IMR-90 (cell line): ENCODE measurements at regions not wholly inside any gene's neighbourhood (a gene's known extent, or its start where the extent isn't known, plus 50 kb on each side); places are given as distances from the start of the nearest gene placed in this dataset.

Experiments
- ATAC-seq: fragments of 200-7000 bp; cut with Tn5 transposase; 2 replicates; pipeline ENCODE4 v1.9.1; 2020; ENCODE audit warnings: low read depth, mild to moderate bottlenecking, moderate library complexity
- BruUV-seq: library from RNA; stranded (reverse); fragments of 400-500 nt; replicated peaks from 2 replicates; lab custom pipeline; 2021; lab: Mats Ljungman, UMichigan
- CTCF ChIA-PET: fragments of 300-600 bp; formaldehyde crosslinking; extraction: SDS; loops from one replicate; lab custom pipeline; 2021; ENCODE audit warnings: antibody characterized with exemption; lab: Yijun Ruan, JAX
- POLR2A ChIA-PET: fragments of 300-600 bp; sonication (Branson Sonifier 250); formaldehyde crosslinking; loops from one replicate; lab custom pipeline; 2022; ENCODE audit warnings: antibody characterized with exemption; ENCODE audit not compliant: unreplicated experiment; lab: Charles Lee
- DNase-seq: peaks from one replicate; pipeline ENCODE4 v3.0.0; 2013
- H2AFZ ChIP-seq: replicated peaks from 2 replicates; pipeline ENCODE3; 2013; ENCODE audit warnings: low read length, mild to moderate bottlenecking; ENCODE audit not compliant: poor library complexity
- H2AK5ac ChIP-seq: 2 replicates; pipeline ENCODE4 v1.6.1; 2013; ENCODE audit warnings: low read depth, low read length, inconsistent platforms
- H2AK9ac ChIP-seq: replicated peaks from 2 replicates; pipeline ENCODE3; 2013; ENCODE audit warnings: mild to moderate bottlenecking, low read depth, low read length, moderate library complexity; ENCODE audit not compliant: poor library complexity
- H2BK120ac ChIP-seq: 2 replicates; pipeline ENCODE4 v1.6.1; 2013; ENCODE audit warnings: low read depth, low read length, inconsistent platforms
- H2BK15ac ChIP-seq: 3 replicates; pipeline ENCODE4 v1.6.1; 2013; ENCODE audit warnings: low read depth, low read length, inconsistent platforms
- H2BK20ac ChIP-seq: 2 replicates; pipeline ENCODE4 v1.6.1; 2013; ENCODE audit warnings: low read depth, mild to moderate bottlenecking, inconsistent platforms, low read length, moderate library complexity
- H2BK5ac ChIP-seq: 2 replicates; pipeline ENCODE4 v1.6.1; 2013; ENCODE audit warnings: mild to moderate bottlenecking, low read depth, low read length, inconsistent platforms; ENCODE audit not compliant: poor library complexity, severe bottlenecking
- H3K14ac ChIP-seq: replicated peaks from 2 replicates; pipeline ENCODE4 v1.6.1; 2013; ENCODE audit warnings: low read depth, low read length, inconsistent platforms
- H3K18ac ChIP-seq: 2 replicates; pipeline ENCODE4 v1.6.1; 2013; ENCODE audit warnings: low read depth, low read length, control low read depth
- H3K23ac ChIP-seq: 2 replicates; pipeline ENCODE4 v1.6.1; 2013; ENCODE audit warnings: low read depth, low read length, inconsistent platforms
- H3K27ac ChIP-seq: 2 replicates; pipeline ENCODE4 v1.5.1; 2013; ENCODE audit warnings: mild to moderate bottlenecking, control low read depth, low read length; ENCODE audit not compliant: insufficient read depth
- H3K27me3 ChIP-seq: 2 replicates; pipeline ENCODE4 v1.6.1; 2013; ENCODE audit warnings: low read length; ENCODE audit not compliant: control insufficient read depth, insufficient read depth
- H3K36me3 ChIP-seq: 2 replicates; pipeline ENCODE4 v1.6.1; 2013; ENCODE audit warnings: low read length, mixed read lengths; ENCODE audit not compliant: control insufficient read depth, insufficient read depth
- H3K4ac ChIP-seq: 2 replicates; pipeline ENCODE4 v1.6.1; 2013; ENCODE audit warnings: low read depth, low read length, inconsistent platforms
- H3K4me1 ChIP-seq: 2 replicates; pipeline ENCODE4 v1.6.1; 2013; ENCODE audit warnings: low read length, mixed read lengths; ENCODE audit not compliant: control insufficient read depth, insufficient read depth
- H3K4me2 ChIP-seq: 2 replicates; pipeline ENCODE4 v1.6.1; 2013; ENCODE audit warnings: low read depth, mild to moderate bottlenecking, control low read depth, low read length, moderate library complexity
- H3K4me3 ChIP-seq: 2 replicates; pipeline ENCODE4 v1.5.1; 2013; ENCODE audit warnings: low read depth, mild to moderate bottlenecking, control low read depth, low read length, moderate library complexity; ENCODE audit not compliant: insufficient read depth
- H3K56ac ChIP-seq: 2 replicates; pipeline ENCODE4 v1.6.1; 2013; ENCODE audit warnings: low read length, inconsistent platforms; ENCODE audit not compliant: insufficient read depth; ENCODE audit errors: extremely low read depth
- H3K79me1 ChIP-seq, 2 experiments: 2 replicates each; pipeline ENCODE4 v1.6.1; 2013; ENCODE audit warnings: low read length in 2 of 2, inconsistent platforms in 1 of 2, low read depth in 1 of 2
- H3K9ac ChIP-seq: 2 replicates; pipeline ENCODE4 v1.6.1; 2013; ENCODE audit warnings: low read depth, low read length, control low read depth
- H3K9me1 ChIP-seq: 2 replicates; pipeline ENCODE4 v1.6.1; 2013; ENCODE audit warnings: low read length, inconsistent platforms; ENCODE audit not compliant: insufficient read depth
- H3K9me3 ChIP-seq: 2 replicates; pipeline ENCODE4 v1.6.1; 2013; ENCODE audit warnings: low read length; ENCODE audit not compliant: control insufficient read depth, insufficient read depth
- H4K20me1 ChIP-seq: 2 replicates; pipeline ENCODE4 v1.6.1; 2013; ENCODE audit warnings: low read length, inconsistent platforms; ENCODE audit not compliant: insufficient read depth
- H4K5ac ChIP-seq: 2 replicates; pipeline ENCODE4 v1.6.1; 2013; ENCODE audit warnings: mild to moderate bottlenecking, low read depth, low read length, control low read depth
- H4K8ac ChIP-seq, 2 experiments: 2 replicates each; pipeline ENCODE4 v1.6.1; 2013; ENCODE audit warnings: low read depth in 2 of 2, low read length in 2 of 2, control low read depth in 1 of 2, inconsistent platforms in 1 of 2
- H4K91ac ChIP-seq: 2 replicates; pipeline ENCODE4 v1.6.1; 2013; ENCODE audit warnings: low read depth, low read length, inconsistent platforms; ENCODE audit not compliant: insufficient read depth
- BHLHE40 ChIP-seq: fragments of 150-350 bp; IDR thresholded peaks from 2 replicates; pipeline ENCODE4 v1.6.1; 2016; ENCODE audit warnings: mild to moderate bottlenecking, low read depth, low read length
- MAFK ChIP-seq: IDR thresholded peaks from 2 replicates; pipeline ENCODE4 v1.6.1; 2012; ENCODE audit warnings: low read depth, low read length, improper control_type of control experiment
- MXI1 ChIP-seq: IDR thresholded peaks from 2 replicates; pipeline ENCODE4 v1.6.1; 2012; ENCODE audit warnings: low read depth, mild to moderate bottlenecking, low read length, moderate library complexity, borderline replicate concordance
- POLR2A ChIP-seq: IDR thresholded peaks from 2 replicates; pipeline ENCODE4 v1.6.1; 2012; ENCODE audit warnings: mild to moderate bottlenecking, low read depth, low read length
- RAD21 ChIP-seq: IDR thresholded peaks from 2 replicates; pipeline ENCODE4 v1.6.1; 2012; ENCODE audit warnings: low read length, improper control_type of control experiment
- WGBS, 2 experiments: methylation state at CpG; one replicate each; pipeline versions ENCODE4 v1.1.5 to v1.1.7; 2013; ENCODE audit warnings: missing lambda C conversion rate in 2 of 2; ENCODE audit not compliant: insufficient read length in 1 of 2; ENCODE audit errors: extremely low coverage in 2 of 2; 5-methylcytosine and 5-hydroxymethylcytosine counted together
- dilution Hi-C: fragments of 300-500 bp; cut with HindIII; formaldehyde crosslinking; loops from one replicate; pipeline ENCODE4 v1.14.3; 2018; ENCODE audit warnings: low sequenced_read_pairs; ENCODE audit not compliant: unreplicated experiment
- in situ Hi-C: fragments of 300-500 bp; cut with MboI; formaldehyde crosslinking; loops from 3 replicates; pipeline ENCODE4 v1.14.3; 2019; ENCODE audit warnings: low sequenced_read_pairs, inconsistent platforms, mixed read lengths
- intact Hi-C: fragments of 100-400 bp; cut with micrococcal nuclease; formaldehyde crosslinking; loops from 2 replicates; pipeline ENCODE4 v1.10.0; 2022
- TF ChIP-seq, protein P1 (sequence below): fragments of 150-350 bp; IDR thresholded peaks from 2 replicates; pipeline ENCODE4 v1.6.1; 2017; ENCODE audit warnings: mild to moderate bottlenecking, antibody characterized with exemption, low read length, low read depth
- TF ChIP-seq, protein P2 (sequence below): fragments of 150-350 bp; IDR thresholded peaks from 2 replicates; pipeline ENCODE4 v1.6.1; 2016; ENCODE audit warnings: low read depth, mild to moderate bottlenecking, low read length, moderate library complexity, borderline replicate concordance

- no peak overlapping the region for H3K56ac ChIP-seq
- DNase-seq (no peak), ATAC-seq (no peak)
- H2AK5ac ChIP-seq: no peak overlapping the region
- no peak overlapping the region for H2AK9ac ChIP-seq
- no peak for TF ChIP-seq POLR2A
- no peak for TF ChIP-seq MAFK
- TF ChIP-seq, protein P1, sequence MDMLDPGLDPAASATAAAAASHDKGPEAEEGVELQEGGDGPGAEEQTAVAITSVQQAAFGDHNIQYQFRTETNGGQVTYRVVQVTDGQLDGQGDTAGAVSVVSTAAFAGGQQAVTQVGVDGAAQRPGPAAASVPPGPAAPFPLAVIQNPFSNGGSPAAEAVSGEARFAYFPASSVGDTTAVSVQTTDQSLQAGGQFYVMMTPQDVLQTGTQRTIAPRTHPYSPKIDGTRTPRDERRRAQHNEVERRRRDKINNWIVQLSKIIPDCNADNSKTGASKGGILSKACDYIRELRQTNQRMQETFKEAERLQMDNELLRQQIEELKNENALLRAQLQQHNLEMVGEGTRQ: no peak
- no peak for TF ChIP-seq BHLHE40
- TF ChIP-seq RAD21: no peak
- TF ChIP-seq, protein P2, sequence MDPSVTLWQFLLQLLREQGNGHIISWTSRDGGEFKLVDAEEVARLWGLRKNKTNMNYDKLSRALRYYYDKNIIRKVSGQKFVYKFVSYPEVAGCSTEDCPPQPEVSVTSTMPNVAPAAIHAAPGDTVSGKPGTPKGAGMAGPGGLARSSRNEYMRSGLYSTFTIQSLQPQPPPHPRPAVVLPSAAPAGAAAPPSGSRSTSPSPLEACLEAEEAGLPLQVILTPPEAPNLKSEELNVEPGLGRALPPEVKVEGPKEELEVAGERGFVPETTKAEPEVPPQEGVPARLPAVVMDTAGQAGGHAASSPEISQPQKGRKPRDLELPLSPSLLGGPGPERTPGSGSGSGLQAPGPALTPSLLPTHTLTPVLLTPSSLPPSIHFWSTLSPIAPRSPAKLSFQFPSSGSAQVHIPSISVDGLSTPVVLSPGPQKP: no peak
- TF ChIP-seq MXI1: no peak
- H3K4me3 ChIP-seq: no peak overlapping the region
- H2BK5ac ChIP-seq: no peak overlapping the region
- in situ Hi-C loops (no loop called here), dilution Hi-C loops (no loop called here), intact Hi-C loops (loop anchor here (5.0 kb wide), 1 partner anchor 39 kb away; no protein-coding TSS in a partner anchor)
- no peak overlapping the region for H3K4me2 ChIP-seq
- H3K9me1 ChIP-seq: no peaks in the 10 kb centered on the region
- no peaks in the 10 kb centered on the region for H4K20me1 ChIP-seq
- H4K8ac ChIP-seq: no peak overlapping the region
- no peak overlapping the region for H2BK20ac ChIP-seq
- H3K4ac ChIP-seq: no peak overlapping the region
- no peaks in the 10 kb centered on the region; the same call in 1 of the 2 replicates for H3K9me3 ChIP-seq
- no peaks in the 10 kb centered on the region for H3K79me1 ChIP-seq
- H3K14ac ChIP-seq: no peak overlapping the region
- H3K4me1 ChIP-seq: peaks cover 1% of the 10 kb centered on the region; the same call in 1 of the 2 replicates
- H3K9ac ChIP-seq: no peak overlapping the region
- H3K27ac ChIP-seq: no peak overlapping the region
- no peak overlapping the region for H4K5ac ChIP-seq
- H2BK15ac ChIP-seq: no peak overlapping the region
- H2BK120ac ChIP-seq: no peak overlapping the region
- H2AFZ ChIP-seq: no peak overlapping the region
- ChIA-PET CTCF (no interaction called here), POLR2A (no interaction called here)
- no TSS peak for BruUV-seq
- no peaks in the 10 kb centered on the region for H3K27me3 ChIP-seq
- no peak overlapping the region for H3K23ac ChIP-seq
- WGBS, 2 experiments: no CpG with 5 or more reads among the region's 2 CpGs
- H3K36me3 ChIP-seq: no peaks in the 10 kb centered on the region
- H3K18ac ChIP-seq: no peak overlapping the region
- H4K91ac ChIP-seq: no peak overlapping the region
Measured at GRCh38 chr13:76338003-76338402, 548.2 kb downstream of the KCTD12 start.
